HCT116 (cell line): ENCODE measurements at regions not wholly inside any gene's neighbourhood (a gene's known extent, or its start where the extent isn't known, plus 50 kb on each side); places are given as distances from the start of the nearest gene placed in this dataset.

Source experiments
- ATAC-seq: fragments of 200-7000 bp; cut with Tn5 transposase; 2 replicates; pipeline ENCODE4 v1.9.1; 2020; ENCODE audit warnings: mild to moderate bottlenecking, moderate library complexity
- BruUV-seq: library from RNA; stranded (reverse); fragments of 400-500 nt; replicated peaks from 2 replicates; lab custom pipeline; 2021; lab: Mats Ljungman, UMichigan
- CTCF ChIA-PET: fragments of 300-600 bp; sonication (Branson Sonifier 250); formaldehyde crosslinking; loops from one replicate; lab custom pipeline; 2021; ENCODE audit warnings: antibody characterized with exemption; lab: Charles Lee
- POLR2A ChIA-PET: fragments of 300-600, 350-600 bp; sonication (Branson Sonifier 250); formaldehyde crosslinking; loops from one replicate; lab custom pipeline; 2021; ENCODE audit warnings: antibody characterized with exemption; lab: Charles Lee
- RAD21 ChIA-PET, 2 experiments: fragments of 300-600 bp; sonication (Branson Sonifier 250); formaldehyde crosslinking; loops; one replicate each; lab custom pipeline; 2023; ENCODE audit warnings: low total read pairs in 2 of 2; ENCODE audit not compliant: uncharacterized antibody in 2 of 2, unreplicated experiment in 2 of 2, low non-redundant PET in 1 of 2; lab: Charles Lee
- DNase-seq: peaks from one replicate; pipeline ENCODE4 v3.0.0-alpha.2; 2010; ENCODE audit warnings: low read depth, low spot score
- H2AFZ ChIP-seq: fragments of 200-600 bp; shearing (Covaris generic), sonication (generic); 2 replicates; pipeline ENCODE4 v1.6.1; 2017; ENCODE audit warnings: low read depth, mixed run types, mixed read lengths, antibody characterized with exemption, low read length; ENCODE audit not compliant: poor library complexity, severe bottlenecking
- H3K27ac ChIP-seq: 2 replicates; pipeline ENCODE4 v1.5.1; 2012; ENCODE audit warnings: low read depth, low read length
- H3K27me3 ChIP-seq: fragments of 200-600 bp; sonication (generic); 2 replicates; pipeline ENCODE4 v1.6.1; 2016; ENCODE audit warnings: mixed run types, low read length, mixed read lengths; ENCODE audit not compliant: insufficient read depth
- H3K36me3 ChIP-seq, 2 experiments: fragments of 200-500 bp in 1 of 2; fragments of 200-600 bp in 1 of 2; sonication (Bioruptor generic) in 1 of 2; sonication (generic) in 1 of 2; 2 replicates each; pipeline versions ENCODE4 v1.5.1 to v1.6.1; 2014 to 2016; ENCODE audit warnings: low read length in 2 of 2, inconsistent platforms in 1 of 2, mixed read lengths in 1 of 2, mixed run types in 1 of 2; ENCODE audit not compliant: insufficient read depth in 2 of 2, control insufficient read depth in 1 of 2
- H3K4me1 ChIP-seq, 2 experiments: fragments of 200-600 bp in 1 of 2; sonication (generic) in 1 of 2; 2 replicates each; pipeline versions ENCODE4 v1.5.1 to v1.6.1; 2012 to 2017; ENCODE audit warnings: low read length in 2 of 2, inconsistent platforms in 1 of 2, mild to moderate bottlenecking in 1 of 2, mixed read lengths in 1 of 2, mixed run types in 1 of 2, moderate library complexity in 1 of 2; ENCODE audit not compliant: insufficient read depth in 2 of 2, control insufficient read depth in 1 of 2
- H3K4me2 ChIP-seq: fragments of 200-600 bp; sonication (generic); 2 replicates; pipeline ENCODE4 v1.6.1; 2017; ENCODE audit warnings: mixed run types, low read length, mixed read lengths
- H3K4me3 ChIP-seq, 2 experiments: fragments of 200-600 bp in 1 of 2; sonication (generic) in 1 of 2; replicated peaks in 1 of 2; 2 replicates each; pipeline ENCODE4 v1.5.1; 2011 to 2016; ENCODE audit warnings: low read length in 2 of 2, control low read depth in 1 of 2, low read depth in 1 of 2, mild to moderate bottlenecking in 1 of 2, mixed read lengths in 1 of 2, mixed run types in 1 of 2
- H3K79me2 ChIP-seq: fragments of 200-600 bp; sonication (generic); 2 replicates; pipeline ENCODE4 v1.6.1; 2017; ENCODE audit warnings: mild to moderate bottlenecking, mixed run types, low read length, moderate library complexity, mixed read lengths; ENCODE audit not compliant: insufficient read depth
- H3K9ac ChIP-seq: fragments of 200-600 bp; sonication (generic); 2 replicates; pipeline ENCODE4 v1.6.1; 2016; ENCODE audit warnings: low read length, mixed read lengths
- H3K9me2 ChIP-seq: fragments of 200-600 bp; sonication (generic), shearing (Covaris generic); 2 replicates; pipeline ENCODE4 v1.6.1; 2017; ENCODE audit warnings: mixed run types, mild to moderate bottlenecking, moderate library complexity; ENCODE audit not compliant: insufficient read depth
- H3K9me3 ChIP-seq, 2 experiments: fragments of 200-500 bp in 1 of 2; fragments of 200-600 bp in 1 of 2; sonication (Bioruptor generic) in 1 of 2; sonication (generic) in 1 of 2; 2 replicates each; pipeline ENCODE4 v1.6.1; 2014 to 2017; ENCODE audit warnings: low read length in 2 of 2, mixed read lengths in 2 of 2, inconsistent platforms in 1 of 2, low read depth in 1 of 2, mild to moderate bottlenecking in 1 of 2, mixed run types in 1 of 2, moderate library complexity in 1 of 2; ENCODE audit not compliant: control insufficient read depth in 1 of 2, insufficient read depth in 1 of 2
- H4K20me1 ChIP-seq: fragments of 200-600 bp; sonication (generic), shearing (Covaris generic); 2 replicates; pipeline ENCODE4 v1.6.1; 2017; ENCODE audit warnings: mixed run types, mild to moderate bottlenecking, moderate library complexity; ENCODE audit not compliant: insufficient read depth
- CBX3 ChIP-seq: IDR thresholded peaks from 2 replicates; pipeline ENCODE4 v1.6.1; 2012; ENCODE audit warnings: low read depth
- CEBPB ChIP-seq: IDR thresholded peaks from 2 replicates; pipeline ENCODE4 v1.6.1; 2012; ENCODE audit warnings: low read depth
- ELF1 ChIP-seq: IDR thresholded peaks from 2 replicates; pipeline ENCODE4 v1.6.1; 2012; ENCODE audit warnings: low read depth, borderline replicate concordance
- EZH2 ChIP-seq: fragments of 200-600 bp; sonication (generic); IDR thresholded peaks from 2 replicates; pipeline ENCODE4 v1.6.1; 2017; ENCODE audit warnings: antibody characterized with exemption, mixed run types
- EZH2phosphoT487 ChIP-seq: fragments of 200-600 bp; IDR thresholded peaks from 2 replicates; pipeline ENCODE4 v1.6.1; 2018; ENCODE audit warnings: antibody characterized with exemption, borderline replicate concordance
- FOSL1 ChIP-seq: IDR thresholded peaks from 2 replicates; pipeline ENCODE4 v1.6.1; 2012; ENCODE audit warnings: low read depth
- JUND ChIP-seq: IDR thresholded peaks from 2 replicates; pipeline ENCODE4 v1.6.1; 2012
- MAX ChIP-seq: IDR thresholded peaks from 2 replicates; pipeline ENCODE4 v1.6.1; 2012
- POLR2A ChIP-seq: IDR thresholded peaks from 2 replicates; pipeline ENCODE4 v1.7.0; 2011; ENCODE audit warnings: borderline replicate concordance; ENCODE audit not compliant: insufficient read depth, insufficient read length; ENCODE audit errors: extremely low read depth
- POLR2AphosphoS5 ChIP-seq: IDR thresholded peaks from 2 replicates; pipeline ENCODE4 v1.6.1; 2011; ENCODE audit warnings: mild to moderate bottlenecking, low read depth, low read length, moderate library complexity
- RAD21 ChIP-seq: IDR thresholded peaks from 2 replicates; pipeline ENCODE4 v1.6.1; 2012; ENCODE audit warnings: low read depth, mild to moderate bottlenecking
- SP1 ChIP-seq: IDR thresholded peaks from 2 replicates; pipeline ENCODE4 v1.6.1; 2012; ENCODE audit warnings: low read depth
- SRF ChIP-seq: IDR thresholded peaks from 2 replicates; pipeline ENCODE4 v1.6.1; 2012; ENCODE audit warnings: low read depth
- TCF7L2 ChIP-seq: IDR thresholded peaks from 2 replicates; pipeline ENCODE4 v1.7.0; 2011; ENCODE audit warnings: borderline replicate concordance, inconsistent platforms; ENCODE audit not compliant: insufficient read depth, insufficient read length; ENCODE audit errors: extremely low read depth
- YY1 ChIP-seq: IDR thresholded peaks from 2 replicates; pipeline ENCODE4 v1.6.1; 2011; ENCODE audit warnings: low read length, low read depth, moderate library complexity, mild to moderate bottlenecking; ENCODE audit not compliant: insufficient replicate concordance; ENCODE audit errors: extremely low read depth
- ZFX ChIP-seq: fragments of 450-650 bp; IDR thresholded peaks from 2 replicates; pipeline ENCODE4 v1.6.1; 2017
- ZNF274 ChIP-seq: fragments of 200-500 bp; sonication (Bioruptor generic); IDR thresholded peaks from 2 replicates; pipeline ENCODE4 v1.6.1; 2014; ENCODE audit warnings: mild to moderate bottlenecking, low read depth, low read length, inconsistent platforms
- intact Hi-C: fragments of 100-400 bp; cut with micrococcal nuclease; formaldehyde crosslinking; loops from 2 replicates; pipeline ENCODE4 v1.10.0; 2022
- TF ChIP-seq, protein P1 (sequence below): IDR thresholded peaks from 2 replicates; pipeline ENCODE4 v1.6.1; 2012; ENCODE audit warnings: low read depth

DNA sequence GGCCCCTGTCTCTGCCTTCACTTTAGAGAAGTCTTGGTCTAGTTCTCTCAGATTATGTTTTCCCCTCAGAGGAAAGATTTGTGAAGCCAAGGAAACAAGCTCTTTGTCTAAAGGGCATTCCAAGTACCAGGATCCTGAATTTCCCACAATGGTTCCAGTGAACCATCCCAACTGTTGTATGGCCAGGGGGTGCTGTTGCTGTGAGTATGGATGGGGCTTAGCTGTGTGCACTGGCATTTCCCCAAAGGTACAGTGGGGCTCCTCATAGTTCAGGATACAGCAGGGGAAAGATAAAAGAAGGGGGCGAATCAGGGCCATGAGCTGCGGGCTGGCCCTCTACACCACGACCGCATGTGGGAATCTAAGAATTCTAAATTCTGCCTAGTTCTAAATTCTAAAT lies 1154.0 kb upstream of the FANCL start:
- BruUV-seq, result no TSS peak

GRCh38 chr2:59391896-59392295 lies 1150.8 kb upstream of the FANCL start:
- Histone ChIP-seq H3K9me2 (no peaks in the 10 kb centered on the region), H3K4me1 (no peaks in the 10 kb centered on the region), H3K27ac (no peak overlapping the region), H3K9me3 (peaks cover 0 to 5% of the 10 kb centered on the region in 2 experiments; a peak in 2 of 4 replicates), H3K4me2 (no peak overlapping the region), H2AFZ (no peak overlapping the region), H3K9ac (no peak overlapping the region), H3K27me3 (no peaks in the 10 kb centered on the region), H3K79me2 (no peaks in the 10 kb centered on the region)
- DNase-seq, result no peak
- intact Hi-C loops, result no loop called here
- POLR2A ChIA-PET, result no interaction called here
- RAD21 ChIA-PET, result no interaction called here
- TF ChIP-seq JUND (no peak), ZNF274 (no peak), SRF (no peak), EZH2phosphoT487 (no peak), ELF1 (no peak), RAD21 (no peak), MAX (no peak), POLR2AphosphoS5 (no peak), POLR2A (no peak), SP1 (no peak), CEBPB (no peak), ZFX (no peak), EZH2 (no peak), CBX3 (no peak), FOSL1 (no peak), YY1 (no peak), TCF7L2 (no peak)
- TF ChIP-seq, protein P1, sequence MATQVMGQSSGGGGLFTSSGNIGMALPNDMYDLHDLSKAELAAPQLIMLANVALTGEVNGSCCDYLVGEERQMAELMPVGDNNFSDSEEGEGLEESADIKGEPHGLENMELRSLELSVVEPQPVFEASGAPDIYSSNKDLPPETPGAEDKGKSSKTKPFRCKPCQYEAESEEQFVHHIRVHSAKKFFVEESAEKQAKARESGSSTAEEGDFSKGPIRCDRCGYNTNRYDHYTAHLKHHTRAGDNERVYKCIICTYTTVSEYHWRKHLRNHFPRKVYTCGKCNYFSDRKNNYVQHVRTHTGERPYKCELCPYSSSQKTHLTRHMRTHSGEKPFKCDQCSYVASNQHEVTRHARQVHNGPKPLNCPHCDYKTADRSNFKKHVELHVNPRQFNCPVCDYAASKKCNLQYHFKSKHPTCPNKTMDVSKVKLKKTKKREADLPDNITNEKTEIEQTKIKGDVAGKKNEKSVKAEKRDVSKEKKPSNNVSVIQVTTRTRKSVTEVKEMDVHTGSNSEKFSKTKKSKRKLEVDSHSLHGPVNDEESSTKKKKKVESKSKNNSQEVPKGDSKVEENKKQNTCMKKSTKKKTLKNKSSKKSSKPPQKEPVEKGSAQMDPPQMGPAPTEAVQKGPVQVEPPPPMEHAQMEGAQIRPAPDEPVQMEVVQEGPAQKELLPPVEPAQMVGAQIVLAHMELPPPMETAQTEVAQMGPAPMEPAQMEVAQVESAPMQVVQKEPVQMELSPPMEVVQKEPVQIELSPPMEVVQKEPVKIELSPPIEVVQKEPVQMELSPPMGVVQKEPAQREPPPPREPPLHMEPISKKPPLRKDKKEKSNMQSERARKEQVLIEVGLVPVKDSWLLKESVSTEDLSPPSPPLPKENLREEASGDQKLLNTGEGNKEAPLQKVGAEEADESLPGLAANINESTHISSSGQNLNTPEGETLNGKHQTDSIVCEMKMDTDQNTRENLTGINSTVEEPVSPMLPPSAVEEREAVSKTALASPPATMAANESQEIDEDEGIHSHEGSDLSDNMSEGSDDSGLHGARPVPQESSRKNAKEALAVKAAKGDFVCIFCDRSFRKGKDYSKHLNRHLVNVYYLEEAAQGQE, result no peak
- TF ChIP-seq, all 23 proteins: peak for 0
- BruUV-seq, result no TSS peak
- Histone ChIP-seq H3K36me3 (no peaks in the 10 kb centered on the region), H3K4me3 (no peak overlapping the region), H4K20me1 (no peaks in the 10 kb centered on the region)
- no peak for ATAC-seq
- CTCF ChIA-PET, result no interaction called here

More for the DNA sequence above, 1154.0 kb upstream of the FANCL start:
- H3K79me2 ChIP-seq, result no peaks in the 10 kb centered on the region
- H3K36me3 ChIP-seq, result no peaks in the 10 kb centered on the region
- no peak for TF ChIP-seq MAX
- TF ChIP-seq, all 23 proteins: peak for 0
- no peak overlapping the region for H2AFZ ChIP-seq
- no peak overlapping the region for H3K4me2 ChIP-seq
- H3K27me3 ChIP-seq, result no peaks in the 10 kb centered on the region
- H4K20me1 ChIP-seq, result no peaks in the 10 kb centered on the region
- ChIA-PET CTCF (no interaction called here), RAD21 (no interaction called here), POLR2A (no interaction called here)
- H3K9me3 ChIP-seq, result peaks cover 0 to 4% of the 10 kb centered on the region in 2 experiments; a peak in 2 of 4 replicates
- no peaks in the 10 kb centered on the region for H3K4me1 ChIP-seq
- H3K27ac ChIP-seq, result no peak overlapping the region
- H3K9ac ChIP-seq, result no peak overlapping the region
- no peak for ATAC-seq
- DNase-seq, result no peak
- no peaks in the 10 kb centered on the region for H3K9me2 ChIP-seq
- no peak overlapping the region for H3K4me3 ChIP-seq
- intact Hi-C loops, result no loop called here
